GM12875 (cell line): ENCODE measurements at regions not wholly inside any gene's neighbourhood (a gene's known extent, or its start where the extent isn't known, plus 50 kb on each side); places are given as distances from the start of the nearest gene placed in this dataset.
"Not testable (repeated sequence)": the region's sequence is repeated elsewhere in the genome, so short reads cannot be mapped to it uniquely, and the experiment has no call there.

Experiments
- H3K4me3 ChIP-seq: one replicate; pipeline ENCODE4 v1.5.1; 2011; ENCODE audit warnings: low read depth, low read length, control low read depth
- CTCF ChIP-seq: IDR thresholded peaks from 2 replicates; pipeline ENCODE4 v1.5.1; 2011; ENCODE audit warnings: low read depth, mild to moderate bottlenecking, control low read depth, inconsistent platforms, low read length, moderate library complexity, borderline replicate concordance; ENCODE audit not compliant: insufficient read depth

DNA sequence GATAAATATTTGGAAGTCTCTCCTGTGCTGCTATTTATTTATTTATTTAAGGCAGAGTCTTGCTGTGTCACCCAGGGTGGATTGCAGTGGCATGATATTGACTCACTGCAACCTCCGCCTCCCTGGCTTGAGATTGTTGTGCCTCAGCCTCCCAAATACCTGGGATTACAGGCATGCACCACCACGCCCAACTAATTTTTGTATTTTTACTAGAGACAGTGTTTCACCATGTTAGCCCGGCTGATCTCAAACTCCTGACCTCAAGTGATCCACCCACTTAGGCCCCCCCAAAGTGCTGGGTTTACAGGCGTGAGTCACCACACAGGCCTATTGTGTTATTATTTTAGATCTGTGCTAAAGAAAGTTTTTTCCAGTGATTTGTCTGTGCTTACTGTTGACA is 225.2 kb downstream of the CCER1 start:
- no peak for TF ChIP-seq CTCF
- no peak overlapping the region for H3K4me3 ChIP-seq

DNA sequence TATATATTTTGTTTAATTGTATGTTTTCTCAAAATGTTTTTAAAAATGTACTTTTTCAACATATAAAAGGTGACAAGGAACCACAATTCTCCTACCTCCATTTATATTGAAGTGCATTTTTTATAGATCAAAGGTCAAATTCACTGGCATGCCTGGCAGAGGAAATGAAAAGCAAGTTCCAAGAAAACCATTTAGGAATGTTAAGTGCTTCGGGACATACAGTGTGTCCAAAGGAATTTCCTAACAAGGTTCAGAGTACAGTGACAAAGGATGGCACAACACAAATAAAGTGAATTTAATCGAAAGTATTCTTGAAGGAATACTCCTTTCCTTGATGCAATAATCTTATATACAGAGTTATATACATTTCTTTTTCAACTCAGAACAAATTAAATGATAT is 242.3 kb downstream of the CCER1 start:
- no peak overlapping the region for H3K4me3 ChIP-seq
- no peak for TF ChIP-seq CTCF

GRCh38 chr12:90710711-90711110 is 244.3 kb downstream of the CCER1 start:
- H3K4me3 ChIP-seq: no peak overlapping the region
- no peak for TF ChIP-seq CTCF

GRCh38 chr12:90706036-90706435 is 248.9 kb downstream of the CCER1 start:
- TF ChIP-seq CTCF: no peak
- no peak overlapping the region for H3K4me3 ChIP-seq

- no peak overlapping the region for H3K4me3 ChIP-seq
- TF ChIP-seq CTCF: no peak
These were observed 259.6 kb downstream of the CCER1 start for GRCh38 chr12:90695415-90695814.

DNA sequence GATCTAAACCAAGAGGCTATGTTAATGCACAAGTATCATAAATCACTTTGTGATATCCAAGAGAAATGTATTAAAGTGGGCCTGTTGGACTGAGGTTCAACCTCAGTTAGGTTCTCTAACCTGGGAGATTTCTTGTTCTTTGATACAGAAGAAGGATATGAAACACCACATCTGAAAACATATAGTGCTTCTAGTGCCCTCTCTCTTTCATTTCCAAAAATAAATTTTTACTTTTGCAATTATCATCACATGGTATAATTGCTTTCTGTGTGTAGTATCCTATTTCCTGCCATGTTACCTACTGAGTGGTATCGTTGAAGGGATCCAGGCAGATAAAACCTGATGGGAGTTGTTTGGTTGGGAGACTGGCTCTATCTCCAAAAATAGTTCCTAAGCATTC is 264.9 kb downstream of the CCER1 start:
- no peak for TF ChIP-seq CTCF

GRCh38 chr12:90687682-90688081 is 267.3 kb downstream of the CCER1 start:
- not testable (repeated sequence) for H3K4me3 ChIP-seq

More for the DNA sequence above, 264.9 kb downstream of the CCER1 start:
- H3K4me3 ChIP-seq: no peak overlapping the region

DNA sequence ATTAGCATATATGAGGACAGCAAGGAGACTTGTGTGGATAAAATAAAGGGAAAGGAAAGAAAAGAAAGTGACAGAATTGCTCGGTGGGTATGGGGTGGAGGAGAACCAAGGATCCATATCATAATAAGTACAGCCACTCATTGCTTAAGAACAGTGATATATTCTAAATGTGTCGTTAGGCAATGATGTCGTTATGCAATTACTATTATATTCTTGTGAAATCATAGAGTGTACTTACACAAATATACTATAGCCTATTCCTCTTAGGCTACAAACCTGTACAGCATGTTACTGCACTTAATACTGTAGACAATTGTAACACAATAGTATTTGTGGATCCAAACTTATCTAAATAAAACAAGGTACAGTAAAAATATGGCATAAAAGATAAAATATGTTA is 271.1 kb downstream of the CCER1 start:
- TF ChIP-seq CTCF: no peak
- H3K4me3 ChIP-seq: no peak overlapping the region
